Liver (tissue), 8 donors: ENCODE measurements at regions not wholly inside any gene's neighbourhood (a gene's known extent, or its start where the extent isn't known, plus 50 kb on each side); places are given as distances from the start of the nearest gene placed in this dataset.
"Not testable (repeated sequence)": the region's sequence is repeated elsewhere in the genome, so short reads cannot be mapped to it uniquely, and the experiment has no call there.

ENCODE experiments used
- DNase-seq: peaks from one replicate; pipeline ENCODE4 v3.0.0-alpha.2; 2017; ENCODE audit warnings: low spot score
- H3K27ac ChIP-seq, 2 donors: one replicate each; pipeline ENCODE4 v1.7.0; 2013; ENCODE audit warnings: inconsistent platforms in 2 of 2, low read length in 2 of 2, control low read depth in 1 of 2, low read depth in 1 of 2, mild to moderate bottlenecking in 1 of 2
- H3K27me3 ChIP-seq, 4 donors: one replicate each; pipeline versions ENCODE4 v1.6.1 to v1.7.0; 2013; ENCODE audit warnings: low read length in 3 of 4, inconsistent platforms in 1 of 4, mild to moderate bottlenecking in 1 of 4, moderate library complexity in 1 of 4; ENCODE audit not compliant: control insufficient read depth in 4 of 4, insufficient read depth in 4 of 4
- H3K36me3 ChIP-seq, 4 donors: one replicate each; pipeline versions ENCODE4 v1.6.1 to v1.7.0; 2013; ENCODE audit warnings: low read length in 3 of 4, mild to moderate bottlenecking in 3 of 4, low read depth in 1 of 4, moderate library complexity in 1 of 4; ENCODE audit not compliant: control insufficient read depth in 4 of 4, insufficient read depth in 3 of 4
- H3K4me1 ChIP-seq, 4 donors: one replicate each; pipeline versions ENCODE4 v1.6.1 to v1.7.0; 2013; ENCODE audit warnings: low read length in 3 of 4, mild to moderate bottlenecking in 3 of 4, moderate library complexity in 1 of 4; ENCODE audit not compliant: control insufficient read depth in 4 of 4, insufficient read depth in 4 of 4
- H3K4me3 ChIP-seq, 3 donors: one replicate each; pipeline versions ENCODE4 v1.6.1 to v1.7.0; 2013; ENCODE audit warnings: low read length in 3 of 3, control low read depth in 1 of 3, low read depth in 1 of 3, mild to moderate bottlenecking in 1 of 3
- H3K9ac ChIP-seq, 2 donors: one replicate each; pipeline ENCODE4 v1.7.0; 2013; ENCODE audit warnings: low read length in 2 of 2, mild to moderate bottlenecking in 2 of 2, moderate library complexity in 2 of 2, control low read depth in 1 of 2, low read depth in 1 of 2
- H3K9me3 ChIP-seq, 4 donors: one replicate each; pipeline versions ENCODE4 v1.6.1 to v1.7.0; 2013; ENCODE audit warnings: low read length in 3 of 4; ENCODE audit not compliant: control insufficient read depth in 4 of 4
- EGR1 ChIP-seq, 2 donors: IDR thresholded peaks; 2 replicates each; pipeline ENCODE4 v1.6.1; 2016 to 2018; ENCODE audit warnings: antibody characterized with exemption in 2 of 2, low read depth in 2 of 2
- FOXA2 ChIP-seq: IDR thresholded peaks from 2 replicates; pipeline ENCODE4 v1.6.1; 2016; ENCODE audit warnings: antibody characterized with exemption
- GABPA ChIP-seq, 2 donors: IDR thresholded peaks in 1 of 2; conservative IDR thresholded peaks in 1 of 2; 2 replicates each; pipeline ENCODE4 v1.6.1; 2016; ENCODE audit warnings: antibody characterized with exemption in 2 of 2, mild to moderate bottlenecking in 1 of 2, moderate library complexity in 1 of 2
- HNF4A ChIP-seq, 2 donors: conservative IDR thresholded peaks; 2 replicates each; pipeline ENCODE4 v1.6.1; 2016; ENCODE audit warnings: antibody characterized with exemption in 2 of 2, mild to moderate bottlenecking in 2 of 2
- HNF4G ChIP-seq: IDR thresholded peaks from 2 replicates; pipeline ENCODE4 v1.6.1; 2016; ENCODE audit warnings: antibody characterized with exemption
- NR2F2 ChIP-seq: IDR thresholded peaks from 2 replicates; pipeline ENCODE4 v1.6.1; 2016; ENCODE audit warnings: antibody characterized with exemption
- RAD21 ChIP-seq, 2 donors: IDR thresholded peaks; 2 replicates each; pipeline ENCODE4 v1.6.1; 2016; ENCODE audit warnings: antibody characterized with exemption in 2 of 2, mild to moderate bottlenecking in 2 of 2
- RXRA ChIP-seq, 2 donors: IDR thresholded peaks; 2 replicates each; pipeline ENCODE4 v1.6.1; 2017 to 2018; ENCODE audit warnings: antibody characterized with exemption in 2 of 2, mild to moderate bottlenecking in 1 of 2
- SP1 ChIP-seq: IDR thresholded peaks from 2 replicates; pipeline ENCODE4 v1.6.1; 2018; ENCODE audit warnings: antibody characterized with exemption, mild to moderate bottlenecking
- TAF1 ChIP-seq: conservative IDR thresholded peaks from 2 replicates; pipeline ENCODE4 v1.6.1; 2016; ENCODE audit warnings: antibody characterized with exemption, mild to moderate bottlenecking
- YY1 ChIP-seq: IDR thresholded peaks from 2 replicates; pipeline ENCODE4 v1.6.1; 2016; ENCODE audit warnings: antibody characterized with exemption, mild to moderate bottlenecking
- WGBS: extraction: QIAGEN DNeasy Blood & Tissue Kit; methylation state at CpG from one replicate; pipeline ENCODE4 v1.1.7; 2013; 5-methylcytosine and 5-hydroxymethylcytosine counted together
- TF ChIP-seq, protein P1 (sequence below): IDR thresholded peaks from 2 replicates; pipeline ENCODE4 v1.6.1; 2016; ENCODE audit warnings: antibody characterized with exemption
- TF ChIP-seq, protein P2 (sequence below): IDR thresholded peaks from 2 replicates; pipeline ENCODE4 v1.6.1; 2016; ENCODE audit warnings: antibody characterized with exemption
- TF ChIP-seq, protein P3 (sequence below): fragments of 150-350 bp; IDR thresholded peaks from 2 replicates; pipeline ENCODE4 v1.5.1; 2017; ENCODE audit warnings: improper control_type of control experiment, low read depth, low read length; ENCODE audit not compliant: missing input control
- TF ChIP-seq, protein P4 (sequence below): IDR thresholded peaks from 2 replicates; pipeline ENCODE4 v1.6.1; 2016; ENCODE audit warnings: antibody characterized with exemption, mild to moderate bottlenecking
- TF ChIP-seq, protein P5 (sequence below): IDR thresholded peaks from 2 replicates; pipeline ENCODE4 v1.6.1; 2016; ENCODE audit warnings: antibody characterized with exemption
- donor health status: healthy.
- donor health status: healthy.
- donor health status: healthy.
- donor health status: healthy.
- donor health status: healthy.

DNA sequence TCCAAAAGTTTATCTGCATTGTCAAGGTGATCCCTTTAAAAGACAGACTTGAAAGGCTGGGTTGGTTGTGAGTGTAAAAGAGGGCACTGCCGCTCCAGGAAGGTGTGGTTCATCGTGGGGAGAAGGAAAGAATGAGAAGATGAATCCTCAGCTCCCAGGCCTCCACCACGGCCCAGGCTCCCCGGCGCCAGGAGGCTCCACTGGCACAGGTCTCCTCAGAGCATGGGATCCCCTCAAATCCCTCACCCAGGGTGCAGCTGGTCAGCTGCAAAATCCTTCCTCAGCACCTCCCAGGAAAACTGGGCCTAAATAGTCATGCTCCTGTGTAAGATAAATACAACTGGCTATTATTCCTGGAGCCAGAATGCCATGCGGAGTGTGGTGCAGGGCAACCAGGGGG lies 221.1 kb downstream of the ZNF516 start:
- H3K9ac ChIP-seq = no peak overlapping the region
- H3K27ac ChIP-seq = no peak overlapping the region
- H3K9me3 ChIP-seq = no peaks in the 10 kb centered on the region
- no peaks in the 10 kb centered on the region for H3K27me3 ChIP-seq
- no peak for DNase-seq
- TF ChIP-seq RAD21 (IDR thresholded peaks at IDR 0.05) = no peak
- TF ChIP-seq TAF1 = no peak
- TF ChIP-seq, protein P1, sequence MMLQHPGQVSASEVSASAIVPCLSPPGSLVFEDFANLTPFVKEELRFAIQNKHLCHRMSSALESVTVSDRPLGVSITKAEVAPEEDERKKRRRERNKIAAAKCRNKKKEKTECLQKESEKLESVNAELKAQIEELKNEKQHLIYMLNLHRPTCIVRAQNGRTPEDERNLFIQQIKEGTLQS = no peak
- no peak for TF ChIP-seq SP1
- TF ChIP-seq NR2F2 = no peak
- TF ChIP-seq HNF4A (conservative IDR thresholded peaks at IDR 0.05) = no peak
- TF ChIP-seq EGR1 (IDR thresholded peaks at IDR 0.05; ENCODE audit: low read depth in 2 of 2) = no peak
- TF ChIP-seq, protein P2, sequence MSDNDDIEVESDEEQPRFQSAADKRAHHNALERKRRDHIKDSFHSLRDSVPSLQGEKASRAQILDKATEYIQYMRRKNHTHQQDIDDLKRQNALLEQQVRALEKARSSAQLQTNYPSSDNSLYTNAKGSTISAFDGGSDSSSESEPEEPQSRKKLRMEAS = no peak
- TF ChIP-seq GABPA (IDR thresholded peaks at IDR 0.05 in 1 of 2, conservative IDR thresholded peaks at IDR 0.05 in 1 of 2) = no peak
- TF ChIP-seq RXRA (IDR thresholded peaks at IDR 0.05) = no peak
- TF ChIP-seq, protein P3, sequence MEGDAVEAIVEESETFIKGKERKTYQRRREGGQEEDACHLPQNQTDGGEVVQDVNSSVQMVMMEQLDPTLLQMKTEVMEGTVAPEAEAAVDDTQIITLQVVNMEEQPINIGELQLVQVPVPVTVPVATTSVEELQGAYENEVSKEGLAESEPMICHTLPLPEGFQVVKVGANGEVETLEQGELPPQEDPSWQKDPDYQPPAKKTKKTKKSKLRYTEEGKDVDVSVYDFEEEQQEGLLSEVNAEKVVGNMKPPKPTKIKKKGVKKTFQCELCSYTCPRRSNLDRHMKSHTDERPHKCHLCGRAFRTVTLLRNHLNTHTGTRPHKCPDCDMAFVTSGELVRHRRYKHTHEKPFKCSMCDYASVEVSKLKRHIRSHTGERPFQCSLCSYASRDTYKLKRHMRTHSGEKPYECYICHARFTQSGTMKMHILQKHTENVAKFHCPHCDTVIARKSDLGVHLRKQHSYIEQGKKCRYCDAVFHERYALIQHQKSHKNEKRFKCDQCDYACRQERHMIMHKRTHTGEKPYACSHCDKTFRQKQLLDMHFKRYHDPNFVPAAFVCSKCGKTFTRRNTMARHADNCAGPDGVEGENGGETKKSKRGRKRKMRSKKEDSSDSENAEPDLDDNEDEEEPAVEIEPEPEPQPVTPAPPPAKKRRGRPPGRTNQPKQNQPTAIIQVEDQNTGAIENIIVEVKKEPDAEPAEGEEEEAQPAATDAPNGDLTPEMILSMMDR = no peak
- TF ChIP-seq, protein P4, sequence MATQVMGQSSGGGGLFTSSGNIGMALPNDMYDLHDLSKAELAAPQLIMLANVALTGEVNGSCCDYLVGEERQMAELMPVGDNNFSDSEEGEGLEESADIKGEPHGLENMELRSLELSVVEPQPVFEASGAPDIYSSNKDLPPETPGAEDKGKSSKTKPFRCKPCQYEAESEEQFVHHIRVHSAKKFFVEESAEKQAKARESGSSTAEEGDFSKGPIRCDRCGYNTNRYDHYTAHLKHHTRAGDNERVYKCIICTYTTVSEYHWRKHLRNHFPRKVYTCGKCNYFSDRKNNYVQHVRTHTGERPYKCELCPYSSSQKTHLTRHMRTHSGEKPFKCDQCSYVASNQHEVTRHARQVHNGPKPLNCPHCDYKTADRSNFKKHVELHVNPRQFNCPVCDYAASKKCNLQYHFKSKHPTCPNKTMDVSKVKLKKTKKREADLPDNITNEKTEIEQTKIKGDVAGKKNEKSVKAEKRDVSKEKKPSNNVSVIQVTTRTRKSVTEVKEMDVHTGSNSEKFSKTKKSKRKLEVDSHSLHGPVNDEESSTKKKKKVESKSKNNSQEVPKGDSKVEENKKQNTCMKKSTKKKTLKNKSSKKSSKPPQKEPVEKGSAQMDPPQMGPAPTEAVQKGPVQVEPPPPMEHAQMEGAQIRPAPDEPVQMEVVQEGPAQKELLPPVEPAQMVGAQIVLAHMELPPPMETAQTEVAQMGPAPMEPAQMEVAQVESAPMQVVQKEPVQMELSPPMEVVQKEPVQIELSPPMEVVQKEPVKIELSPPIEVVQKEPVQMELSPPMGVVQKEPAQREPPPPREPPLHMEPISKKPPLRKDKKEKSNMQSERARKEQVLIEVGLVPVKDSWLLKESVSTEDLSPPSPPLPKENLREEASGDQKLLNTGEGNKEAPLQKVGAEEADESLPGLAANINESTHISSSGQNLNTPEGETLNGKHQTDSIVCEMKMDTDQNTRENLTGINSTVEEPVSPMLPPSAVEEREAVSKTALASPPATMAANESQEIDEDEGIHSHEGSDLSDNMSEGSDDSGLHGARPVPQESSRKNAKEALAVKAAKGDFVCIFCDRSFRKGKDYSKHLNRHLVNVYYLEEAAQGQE = no peak
- no peak for TF ChIP-seq YY1
- no peak for TF ChIP-seq HNF4G
- TF ChIP-seq, protein P5, sequence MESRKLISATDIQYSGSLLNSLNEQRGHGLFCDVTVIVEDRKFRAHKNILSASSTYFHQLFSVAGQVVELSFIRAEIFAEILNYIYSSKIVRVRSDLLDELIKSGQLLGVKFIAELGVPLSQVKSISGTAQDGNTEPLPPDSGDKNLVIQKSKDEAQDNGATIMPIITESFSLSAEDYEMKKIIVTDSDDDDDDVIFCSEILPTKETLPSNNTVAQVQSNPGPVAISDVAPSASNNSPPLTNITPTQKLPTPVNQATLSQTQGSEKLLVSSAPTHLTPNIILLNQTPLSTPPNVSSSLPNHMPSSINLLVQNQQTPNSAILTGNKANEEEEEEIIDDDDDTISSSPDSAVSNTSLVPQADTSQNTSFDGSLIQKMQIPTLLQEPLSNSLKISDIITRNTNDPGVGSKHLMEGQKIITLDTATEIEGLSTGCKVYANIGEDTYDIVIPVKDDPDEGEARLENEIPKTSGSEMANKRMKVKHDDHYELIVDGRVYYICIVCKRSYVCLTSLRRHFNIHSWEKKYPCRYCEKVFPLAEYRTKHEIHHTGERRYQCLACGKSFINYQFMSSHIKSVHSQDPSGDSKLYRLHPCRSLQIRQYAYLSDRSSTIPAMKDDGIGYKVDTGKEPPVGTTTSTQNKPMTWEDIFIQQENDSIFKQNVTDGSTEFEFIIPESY = no peak
- no peak for TF ChIP-seq FOXA2
- no peak overlapping the region for H3K4me3 ChIP-seq
- WGBS = 93% methylated on average over 6 of the region's 6 CpGs
- H3K36me3 ChIP-seq = no peaks in the 10 kb centered on the region
- H3K4me1 ChIP-seq = no peaks in the 10 kb centered on the region

DNA sequence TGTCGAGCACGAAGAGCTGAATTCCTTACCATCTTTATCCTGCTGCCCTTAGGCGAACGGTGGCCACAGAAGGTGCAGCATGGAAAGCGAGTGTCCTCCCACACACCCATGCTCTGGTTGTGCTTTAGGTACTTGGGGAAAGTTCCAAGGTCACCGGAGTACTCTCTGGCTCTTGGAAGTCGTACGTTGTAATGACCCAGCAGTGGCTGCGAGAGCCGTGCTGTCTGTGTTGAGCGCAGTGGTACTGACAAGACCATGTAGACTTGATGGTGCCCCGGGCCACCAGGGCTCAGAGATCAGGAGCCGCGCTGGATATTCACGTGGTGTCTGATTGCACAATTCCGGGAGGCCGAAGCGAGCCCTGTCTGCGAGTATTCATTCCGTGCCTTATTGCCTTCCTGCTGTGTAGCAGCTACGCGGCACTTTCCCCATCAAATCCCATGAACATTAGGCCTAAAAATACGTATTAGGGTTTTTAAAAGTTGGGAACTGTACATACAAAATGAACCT lies 222.0 kb downstream of the ZNF516 start:
- Histone ChIP-seq H3K27me3 (no peaks in the 10 kb centered on the region), H3K4me3 (no peak overlapping the region), H3K4me1 (no peaks in the 10 kb centered on the region), H3K9me3 (no peaks in the 10 kb centered on the region), H3K36me3 (no peaks in the 10 kb centered on the region), H3K9ac (no peak overlapping the region), H3K27ac (no peak overlapping the region)
- WGBS = 92% methylated on average over 23 of the region's 23 CpGs
- DNase-seq = no peak
- TF ChIP-seq, protein P5 = no peak
- no peak for TF ChIP-seq RXRA (IDR thresholded peaks at IDR 0.05)

DNA sequence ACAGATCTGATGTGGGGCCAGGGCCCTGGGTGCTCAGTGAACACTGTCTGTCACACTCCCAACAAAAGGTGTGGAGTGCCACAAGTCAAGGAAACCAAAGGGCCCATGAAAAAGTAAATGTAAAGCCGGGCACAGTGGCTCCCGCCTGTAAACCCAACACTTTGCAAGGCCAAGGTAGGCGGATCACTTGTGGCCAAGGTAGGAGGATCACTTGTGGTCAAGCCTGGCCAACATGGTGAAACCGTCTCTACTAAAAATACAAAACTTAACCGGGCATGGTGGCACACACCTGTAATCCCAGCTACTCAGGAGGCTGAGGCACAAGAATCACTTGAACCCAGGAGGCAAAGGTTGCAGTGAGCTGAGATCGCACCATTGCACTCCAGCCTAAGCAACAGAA lies 227.6 kb downstream of the ZNF516 start:
- H3K27ac ChIP-seq, H3K36me3 ChIP-seq, H3K4me3 ChIP-seq, H3K9me3 ChIP-seq, H3K27me3 ChIP-seq, DNase-seq, H3K4me1 ChIP-seq, H3K9ac ChIP-seq: not testable (repeated sequence)
- WGBS = 95% methylated on average over 6 of the region's 6 CpGs
